Central memory CD8-positive, alpha-beta T cell (primary cell): ENCODE measurements at regions not wholly inside any gene's neighbourhood (a gene's known extent, or its start where the extent isn't known, plus 50 kb on each side); places are given as distances from the start of the nearest gene placed in this dataset.
"Not testable (repeated sequence)": the region's sequence is repeated elsewhere in the genome, so short reads cannot be mapped to it uniquely, and the experiment has no call there.

ENCODE experiments used
- ATAC-seq: fragments of 150-1000 bp; cut with Tn5 transposase; replicated peaks from 2 replicates; pipeline ENCODE4 v1.10.0; 2022; ENCODE audit warnings: mild to moderate bottlenecking, moderate FRiP score, moderate number of reproducible peaks; ENCODE audit not compliant: poor library complexity, severe bottlenecking; ENCODE audit errors: extremely low read depth
- DNase-seq, 2 donors: peaks; one replicate each; pipeline ENCODE4 v3.0.0; 2021; ENCODE audit warnings: low spot score in 2 of 2
- H3K27ac Mint-ChIP-seq: one replicate; pipeline ENCODE4 v1.8.0; 2022; ENCODE audit warnings: low read depth, mild to moderate bottlenecking, moderate library complexity, mixed read lengths
- H3K27me3 Mint-ChIP-seq: one replicate; pipeline ENCODE4 v1.8.0; 2022; ENCODE audit warnings: mixed read lengths
- H3K36me3 Mint-ChIP-seq: one replicate; pipeline ENCODE4 v1.8.0; 2022; ENCODE audit warnings: mild to moderate bottlenecking, moderate library complexity, mixed read lengths; ENCODE audit not compliant: insufficient read depth
- H3K4me1 Mint-ChIP-seq: one replicate; pipeline ENCODE4 v1.8.0; 2022; ENCODE audit warnings: mixed read lengths
- H3K4me3 Mint-ChIP-seq: one replicate; pipeline ENCODE4 v1.8.0; 2022; ENCODE audit warnings: mild to moderate bottlenecking, moderate library complexity, mixed read lengths
- H3K9me3 Mint-ChIP-seq: one replicate; pipeline ENCODE4 v1.8.0; 2022; ENCODE audit warnings: mixed read lengths

DNA sequence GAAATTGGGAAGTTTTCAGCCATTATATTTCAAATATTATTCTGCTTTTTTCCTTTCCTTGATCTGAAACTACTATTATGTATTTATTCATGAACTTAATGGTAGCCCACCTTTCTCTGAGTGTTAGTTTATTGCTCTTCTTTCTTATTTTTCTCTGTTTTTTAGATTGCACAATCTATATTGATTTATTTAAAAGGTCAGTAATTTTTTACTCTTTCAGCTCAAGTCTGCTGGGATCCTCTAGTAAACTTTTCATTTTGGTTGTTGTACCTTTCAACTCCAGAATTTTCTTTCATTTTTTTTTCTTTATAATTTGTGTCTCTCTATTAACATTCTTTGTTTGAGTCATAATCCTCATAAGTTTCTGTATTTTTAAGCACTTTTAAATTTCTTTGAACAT lies 529.4 kb upstream of the POT1 start:
- no peak overlapping the region for H3K27ac Mint-ChIP-seq
- H3K4me3 Mint-ChIP-seq = no peak overlapping the region
- H3K27me3 Mint-ChIP-seq = no peaks in the 10 kb centered on the region
- DNase-seq (no peak), ATAC-seq (no peak)
- peaks cover 13% of the 10 kb centered on the region for H3K9me3 Mint-ChIP-seq
- H3K4me1 Mint-ChIP-seq = no peaks in the 10 kb centered on the region
- H3K36me3 Mint-ChIP-seq = no peaks in the 10 kb centered on the region

DNA sequence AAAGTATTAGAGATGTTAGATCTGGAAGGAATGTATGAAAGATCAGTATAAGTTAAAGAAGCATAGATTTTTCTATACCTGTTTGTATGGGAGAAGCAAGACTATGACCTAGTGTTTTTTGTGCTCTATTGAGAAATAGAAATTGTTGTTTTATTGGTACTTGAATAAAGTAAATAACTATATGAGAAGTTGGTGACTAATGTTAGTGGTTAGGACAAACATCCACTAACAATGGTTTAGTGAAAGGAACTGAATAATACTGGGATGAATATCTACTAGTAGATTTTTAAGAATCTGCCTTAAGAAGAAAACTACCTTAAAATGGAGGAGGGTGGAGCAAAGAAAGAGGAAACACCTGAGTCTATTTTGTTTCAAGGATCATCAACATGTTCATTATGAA lies 521.1 kb upstream of the POT1 start:
- Mint-ChIP-seq H3K27me3 (no peaks in the 10 kb centered on the region), H3K9me3 (peaks cover 11% of the 10 kb centered on the region), H3K36me3 (no peaks in the 10 kb centered on the region)

DNA sequence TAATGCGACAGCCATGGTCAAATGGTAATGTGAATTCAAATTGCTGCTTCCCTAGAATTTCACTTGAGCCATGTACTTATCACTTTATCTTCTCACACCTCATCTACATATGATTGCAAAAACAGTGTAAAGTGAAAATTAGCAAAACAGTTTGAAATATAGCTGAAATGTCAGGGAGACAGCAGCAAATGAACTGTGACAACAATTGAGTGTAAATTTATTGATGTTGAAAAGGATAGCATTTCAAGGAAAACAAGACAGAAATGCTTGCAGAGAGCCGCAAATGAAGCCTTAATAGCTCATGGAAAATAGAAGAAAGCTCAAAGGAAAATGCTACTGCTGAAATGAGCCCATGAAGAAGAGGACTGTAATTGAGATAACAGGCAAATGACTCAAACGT lies 516.2 kb upstream of the POT1 start:
- ATAC-seq (no peak), DNase-seq (no peak)
- no peak overlapping the region for H3K27ac Mint-ChIP-seq
- H3K4me1 Mint-ChIP-seq = no peaks in the 10 kb centered on the region
- peaks cover 20% of the 10 kb centered on the region for H3K9me3 Mint-ChIP-seq
- H3K27me3 Mint-ChIP-seq = no peaks in the 10 kb centered on the region
- H3K4me3 Mint-ChIP-seq = no peak overlapping the region
- H3K36me3 Mint-ChIP-seq = no peaks in the 10 kb centered on the region

More for the DNA sequence above, 521.1 kb upstream of the POT1 start:
- ATAC-seq (no peak), DNase-seq (no peak)
- H3K4me3 Mint-ChIP-seq = no peak overlapping the region
- H3K27ac Mint-ChIP-seq = no peak overlapping the region
- H3K4me1 Mint-ChIP-seq = no peaks in the 10 kb centered on the region

DNA sequence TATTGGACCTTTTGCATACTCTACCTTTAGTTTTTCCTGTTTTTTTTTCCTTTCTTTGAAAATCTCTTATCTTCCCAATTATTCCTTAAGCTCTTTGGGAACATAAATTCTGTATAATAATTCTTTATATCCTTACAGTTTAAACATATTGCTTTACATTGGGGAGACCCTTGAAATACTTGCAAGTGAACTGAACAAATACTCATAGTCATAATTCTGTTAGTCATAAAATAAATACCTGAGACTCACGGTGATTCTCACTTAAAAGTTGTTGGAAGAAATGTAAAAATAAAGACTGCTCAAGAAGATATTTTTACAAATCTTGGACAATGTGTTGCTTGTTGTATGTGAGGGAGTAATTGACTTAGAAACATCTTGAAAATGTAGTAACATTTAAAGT lies 515.2 kb upstream of the POT1 start:
- no peak for ATAC-seq
- no peaks in the 10 kb centered on the region for H3K36me3 Mint-ChIP-seq

DNA sequence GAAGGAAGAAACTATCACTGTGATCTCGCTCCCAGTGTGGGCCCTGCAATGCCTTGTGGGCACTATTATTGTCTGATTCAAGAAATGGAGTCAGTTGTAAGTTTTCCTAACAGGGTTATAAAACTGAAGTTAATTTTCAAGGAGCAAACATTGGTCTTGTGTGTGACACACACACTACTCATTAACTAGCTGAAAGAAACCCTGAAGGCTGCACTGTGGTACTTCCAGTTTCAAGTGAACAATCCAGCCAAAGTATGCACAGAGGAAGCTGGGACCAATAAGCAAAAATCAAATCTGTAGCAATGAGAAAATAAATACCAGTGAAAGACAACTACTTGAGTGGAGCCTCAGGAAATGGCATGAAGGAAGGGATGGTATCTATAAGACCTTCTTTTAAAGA lies 506.6 kb upstream of the POT1 start:
- no peak for ATAC-seq
- H3K27me3 Mint-ChIP-seq = no peaks in the 10 kb centered on the region
- DNase-seq = no peak
- H3K27ac Mint-ChIP-seq = no peak overlapping the region
- peaks cover 6% of the 10 kb centered on the region for H3K9me3 Mint-ChIP-seq
- H3K36me3 Mint-ChIP-seq = no peaks in the 10 kb centered on the region
- no peaks in the 10 kb centered on the region for H3K4me1 Mint-ChIP-seq
- H3K4me3 Mint-ChIP-seq = no peak overlapping the region

More for the DNA sequence above, 515.2 kb upstream of the POT1 start:
- Mint-ChIP-seq H3K9me3 (peaks cover 20% of the 10 kb centered on the region), H3K27me3 (no peaks in the 10 kb centered on the region), H3K27ac (no peak overlapping the region), H3K4me1 (no peaks in the 10 kb centered on the region), H3K4me3 (no peak overlapping the region)
- DNase-seq = no peak

DNA sequence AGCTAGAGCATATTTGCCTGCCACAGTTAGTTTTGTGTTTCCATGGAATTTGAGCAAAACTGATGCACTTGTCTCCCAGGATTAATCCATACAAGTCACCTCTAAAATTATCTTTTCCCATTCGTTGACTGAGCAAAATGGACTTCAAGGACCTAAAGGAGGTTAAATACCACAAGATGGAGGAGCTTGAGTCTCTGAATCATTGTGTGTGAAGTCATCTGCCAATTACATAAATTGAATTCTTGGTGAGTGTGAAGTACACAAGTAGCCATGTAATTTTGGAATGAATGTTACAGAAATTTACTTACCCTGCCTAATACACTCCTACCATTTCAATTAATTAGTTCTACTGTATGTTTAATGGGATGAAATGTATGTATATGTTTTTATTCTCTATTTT lies 501.7 kb upstream of the POT1 start:
- H3K4me3 Mint-ChIP-seq = no peak overlapping the region
- ATAC-seq = no peak

DNA sequence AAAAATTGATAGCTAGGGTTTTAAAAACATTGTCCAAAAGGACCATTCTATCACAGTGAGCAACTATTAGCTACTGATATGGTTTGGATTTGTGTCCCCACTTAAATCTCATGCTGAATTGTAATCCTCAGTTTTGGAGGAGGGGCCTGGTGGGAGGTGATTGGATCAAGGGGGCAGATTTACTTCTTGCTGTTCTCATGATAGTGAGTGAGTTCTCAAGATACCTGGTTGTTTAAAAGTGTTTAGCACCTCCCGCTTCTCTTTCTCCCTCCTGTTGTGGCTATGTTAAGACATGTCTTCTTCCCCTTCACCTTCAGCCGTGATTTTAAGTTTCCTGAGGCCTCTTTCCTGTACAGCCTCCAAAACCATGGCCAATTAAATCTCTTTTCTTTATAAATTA lies 500.4 kb upstream of the POT1 start:
- Mint-ChIP-seq H3K27me3 (no peaks in the 10 kb centered on the region), H3K9me3 (peaks cover 11% of the 10 kb centered on the region), H3K4me3 (no peak overlapping the region), H3K27ac (no peak overlapping the region), H3K4me1 (no peaks in the 10 kb centered on the region), H3K36me3 (no peaks in the 10 kb centered on the region)
- DNase-seq (no peak), ATAC-seq (no peak)

More for the DNA sequence above, 501.7 kb upstream of the POT1 start:
- Mint-ChIP-seq H3K9me3 (peaks cover 11% of the 10 kb centered on the region), H3K36me3 (no peaks in the 10 kb centered on the region), H3K27ac (no peak overlapping the region), H3K27me3 (no peaks in the 10 kb centered on the region), H3K4me1 (no peaks in the 10 kb centered on the region)
- DNase-seq = no peak

DNA sequence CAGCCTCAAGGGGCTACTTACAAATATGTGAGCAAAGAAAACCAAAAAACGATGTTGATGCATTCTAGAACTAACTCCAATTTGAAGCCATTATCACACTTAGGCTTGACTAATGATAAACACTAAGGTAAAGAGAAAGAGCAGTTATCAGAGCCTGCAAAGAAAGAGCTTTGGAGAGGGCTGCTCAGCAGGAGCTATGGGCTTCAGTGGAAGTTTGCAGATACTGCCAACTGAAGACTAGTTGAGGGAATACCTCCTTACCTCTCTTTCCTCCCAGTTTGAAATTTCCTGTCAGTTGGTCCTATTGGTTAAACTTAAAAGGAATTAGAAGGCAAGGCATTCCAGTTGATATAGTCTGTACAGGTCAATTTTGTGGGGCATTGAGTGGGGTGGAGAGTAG lies 498.1 kb upstream of the POT1 start:
- ATAC-seq (no peak), DNase-seq (no peak)
- H3K36me3 Mint-ChIP-seq = no peaks in the 10 kb centered on the region
- no peaks in the 10 kb centered on the region for H3K4me1 Mint-ChIP-seq
- no peaks in the 10 kb centered on the region for H3K27me3 Mint-ChIP-seq
- H3K27ac Mint-ChIP-seq = no peak overlapping the region
- no peak overlapping the region for H3K4me3 Mint-ChIP-seq
- peaks cover 11% of the 10 kb centered on the region for H3K9me3 Mint-ChIP-seq

DNA sequence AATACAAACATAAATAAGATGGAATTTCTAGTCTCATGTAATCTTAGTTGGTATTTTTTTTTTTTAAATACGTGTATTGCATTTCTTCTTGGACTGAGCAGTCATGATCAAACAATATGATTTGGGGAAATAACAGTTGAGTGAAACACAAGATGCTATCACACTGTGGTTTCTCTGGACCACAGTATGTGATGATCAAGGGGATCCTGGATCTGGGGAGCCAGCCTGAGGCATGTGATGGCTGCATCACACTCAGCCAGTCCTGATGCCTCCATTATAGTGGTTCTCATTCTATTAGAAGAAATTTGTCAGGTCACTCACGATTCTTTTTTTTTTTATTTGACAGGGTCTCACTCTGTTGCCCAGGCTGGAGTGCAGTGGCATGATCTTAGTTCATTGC lies 495.9 kb upstream of the POT1 start:
- no peak for DNase-seq
- ATAC-seq = no peak
- no peaks in the 10 kb centered on the region for H3K4me1 Mint-ChIP-seq
- no peaks in the 10 kb centered on the region for H3K36me3 Mint-ChIP-seq
- no peak overlapping the region for H3K27ac Mint-ChIP-seq
- no peaks in the 10 kb centered on the region for H3K27me3 Mint-ChIP-seq
- no peak overlapping the region for H3K4me3 Mint-ChIP-seq
- H3K9me3 Mint-ChIP-seq = peaks cover 21% of the 10 kb centered on the region

DNA sequence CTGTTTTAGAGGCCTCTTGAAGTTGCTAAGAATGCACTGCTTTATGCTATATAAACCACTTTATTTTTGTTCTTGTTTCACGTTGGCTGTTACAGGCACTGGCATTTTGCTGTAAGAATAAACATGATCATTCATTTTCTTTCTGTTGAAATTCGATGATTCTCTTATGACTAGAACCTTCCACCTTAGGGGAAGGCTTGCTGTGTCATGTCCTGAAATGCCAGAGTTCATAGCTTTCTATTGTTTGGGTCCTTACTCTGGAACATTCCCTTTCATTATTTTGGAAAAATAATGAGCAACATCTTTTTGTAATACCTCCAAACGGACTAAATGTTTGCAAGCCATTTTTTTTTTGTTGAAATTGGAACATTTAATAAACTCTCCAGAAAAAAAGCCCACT lies 495.1 kb upstream of the POT1 start:
- Mint-ChIP-seq H3K9me3 (peaks cover 27% of the 10 kb centered on the region), H3K27ac (no peak overlapping the region), H3K4me3 (no peak overlapping the region), H3K27me3 (no peaks in the 10 kb centered on the region), H3K4me1 (no peaks in the 10 kb centered on the region), H3K36me3 (no peaks in the 10 kb centered on the region)
- ATAC-seq (no peak), DNase-seq (no peak)

DNA sequence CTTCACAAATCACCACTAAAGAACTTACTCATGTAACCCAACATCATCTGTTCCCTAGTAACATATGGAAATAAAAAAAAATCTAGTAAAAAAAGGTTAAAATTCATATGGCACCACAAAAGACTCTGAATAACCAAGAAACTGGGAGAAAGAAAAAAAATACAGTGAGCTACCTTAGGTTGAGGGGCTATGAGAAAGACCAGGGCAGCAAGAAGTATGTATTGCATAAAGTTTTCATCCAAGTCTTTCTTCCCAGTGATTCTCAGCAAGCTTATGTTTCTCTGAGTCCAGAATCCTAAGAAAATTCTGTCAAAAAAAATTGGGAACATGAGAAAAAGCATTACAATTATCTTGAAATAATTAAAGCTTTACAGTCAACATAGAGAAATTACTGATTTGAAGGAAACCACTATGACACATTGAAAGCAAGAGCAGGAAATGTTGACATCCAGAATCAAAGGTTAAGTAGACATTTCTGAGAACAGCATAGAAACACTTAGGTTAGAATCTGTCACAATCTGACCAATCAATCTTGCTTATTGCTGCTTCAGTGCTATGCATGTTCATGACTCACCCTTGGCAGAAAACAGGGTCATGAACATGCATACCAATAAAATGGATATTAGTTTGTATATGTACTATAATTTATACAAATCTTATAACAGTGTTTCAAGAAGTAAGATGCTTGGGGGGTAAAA lies 494.0 kb upstream of the POT1 start:
- Mint-ChIP-seq H3K4me1 (no peaks in the 10 kb centered on the region), H3K27me3 (no peaks in the 10 kb centered on the region), H3K27ac (no peak overlapping the region), H3K4me3 (no peak overlapping the region), H3K36me3 (no peaks in the 10 kb centered on the region), H3K9me3 (peaks cover 37% of the 10 kb centered on the region)
- ATAC-seq (no peak), DNase-seq (no peak)

DNA sequence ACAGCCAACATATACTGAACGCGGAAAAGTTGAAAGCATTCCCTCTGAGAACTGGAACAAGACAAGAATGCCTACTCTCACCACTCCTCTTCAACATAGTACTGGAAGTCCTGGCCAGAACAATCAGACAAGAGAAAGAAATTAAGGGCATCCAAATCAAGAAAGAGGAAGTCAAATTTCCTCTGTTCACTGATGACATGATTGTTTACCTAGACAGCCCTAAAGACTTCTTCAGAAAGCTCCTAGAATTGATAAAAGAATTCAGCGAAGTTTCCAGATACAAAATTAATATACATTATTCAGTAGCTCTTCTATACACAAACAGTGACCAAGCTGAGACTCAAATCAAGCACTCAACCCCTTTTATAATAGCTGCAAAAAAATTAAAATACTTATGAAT lies 491.8 kb upstream of the POT1 start:
- not testable (repeated sequence) for ATAC-seq, H3K4me3 Mint-ChIP-seq, H3K27me3 Mint-ChIP-seq, DNase-seq, H3K27ac Mint-ChIP-seq, H3K36me3 Mint-ChIP-seq, H3K4me1 Mint-ChIP-seq
- peaks cover 31% of the 10 kb centered on the region for H3K9me3 Mint-ChIP-seq

DNA sequence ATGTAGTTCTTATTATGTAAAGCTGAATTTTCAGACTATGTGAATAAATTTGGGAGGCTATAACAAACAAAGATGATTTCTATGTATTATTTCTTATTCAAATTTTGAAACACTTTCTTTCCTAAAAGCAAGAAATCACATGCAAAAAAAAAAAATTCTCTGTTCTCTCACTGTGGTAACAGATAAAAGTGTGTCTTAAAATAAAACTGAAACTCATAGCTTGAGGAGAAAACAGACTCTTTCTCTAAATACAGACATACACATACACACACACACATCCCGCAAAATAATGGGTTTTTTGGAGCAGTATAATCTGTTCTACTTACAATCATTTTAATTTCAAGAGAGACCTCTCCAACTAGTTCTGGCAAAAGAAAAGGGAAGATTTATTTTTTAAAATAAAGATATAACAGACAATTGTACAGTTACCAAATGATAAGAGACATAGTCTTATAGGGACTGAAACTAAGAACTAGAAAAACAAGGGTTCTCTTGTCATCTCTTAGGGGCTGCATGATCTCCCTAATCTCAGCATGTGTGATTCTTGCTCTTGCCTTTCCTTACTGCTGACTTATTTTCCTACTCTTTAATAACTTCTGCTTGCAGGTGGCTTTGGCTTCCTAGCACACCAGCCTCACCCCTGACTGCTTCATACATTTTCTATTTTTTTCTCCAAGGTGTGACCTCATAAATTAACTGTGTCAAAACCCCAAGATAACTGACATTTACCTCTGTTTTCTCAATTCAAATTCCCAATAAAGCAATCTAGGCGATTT lies 483.5 kb upstream of the POT1 start:
- DNase-seq (no peak), ATAC-seq (no peak)
- Mint-ChIP-seq H3K27ac (no peak overlapping the region), H3K4me3 (no peak overlapping the region), H3K36me3 (no peaks in the 10 kb centered on the region), H3K9me3 (peaks cover 8% of the 10 kb centered on the region), H3K4me1 (no peaks in the 10 kb centered on the region), H3K27me3 (no peaks in the 10 kb centered on the region)
